SK-N-MC (cell line): ENCODE measurements at regions not wholly inside any gene's neighbourhood (a gene's known extent, or its start where the extent isn't known, plus 50 kb on each side); places are given as distances from the start of the nearest gene placed in this dataset.
A peak's percentile ranks its signal among the peaks of the same experiment; 100 is the strongest.

Experiments used
- DNase-seq: peaks from one replicate; pipeline ENCODE4 v3.0.0-alpha.2; 2011; ENCODE audit warnings: low read depth, low spot score
- H3K27ac ChIP-seq: fragments of 200-600 bp; sonication (generic); 2 replicates; pipeline ENCODE4 v1.5.1; 2016; ENCODE audit warnings: mixed run types
- H3K36me3 ChIP-seq: fragments of 200-600 bp; sonication (generic); 2 replicates; pipeline ENCODE4 v1.6.1; 2017; ENCODE audit warnings: antibody characterized with exemption, low read length, mixed read lengths; ENCODE audit not compliant: insufficient read depth
- H3K4me3 ChIP-seq: fragments of 200-600 bp; sonication (generic); 2 replicates; pipeline ENCODE4 v1.5.1; 2016
- H3K9ac ChIP-seq: fragments of 200-600 bp; sonication (generic); 2 replicates; pipeline ENCODE4 v1.8.0; 2017; ENCODE audit warnings: mixed run types, mixed read lengths; ENCODE audit not compliant: insufficient read length
- H3K9me3 ChIP-seq: fragments of 200-600 bp; sonication (generic); 2 replicates; pipeline ENCODE4 v1.6.1; 2017; ENCODE audit warnings: low read depth, mild to moderate bottlenecking, antibody characterized with exemption, low read length, moderate library complexity, mixed read lengths
- EZH2 ChIP-seq: fragments of 200-600 bp; sonication (generic); IDR thresholded peaks from one replicate; pipeline ENCODE4 v1.6.1; 2017; ENCODE audit warnings: antibody characterized with exemption
- FOXP2 ChIP-seq: optimal IDR thresholded peaks from 2 replicates; pipeline ENCODE3; 2011; ENCODE audit warnings: mild to moderate bottlenecking, moderate library complexity; ENCODE audit not compliant: insufficient read depth; ENCODE audit errors: extremely low read length, control extremely low read depth
- POLR2AphosphoS5 ChIP-seq: IDR thresholded peaks from 2 replicates; pipeline ENCODE4 v1.6.1; 2012; ENCODE audit warnings: mild to moderate bottlenecking, low read depth, low read length, borderline replicate concordance

DNA sequence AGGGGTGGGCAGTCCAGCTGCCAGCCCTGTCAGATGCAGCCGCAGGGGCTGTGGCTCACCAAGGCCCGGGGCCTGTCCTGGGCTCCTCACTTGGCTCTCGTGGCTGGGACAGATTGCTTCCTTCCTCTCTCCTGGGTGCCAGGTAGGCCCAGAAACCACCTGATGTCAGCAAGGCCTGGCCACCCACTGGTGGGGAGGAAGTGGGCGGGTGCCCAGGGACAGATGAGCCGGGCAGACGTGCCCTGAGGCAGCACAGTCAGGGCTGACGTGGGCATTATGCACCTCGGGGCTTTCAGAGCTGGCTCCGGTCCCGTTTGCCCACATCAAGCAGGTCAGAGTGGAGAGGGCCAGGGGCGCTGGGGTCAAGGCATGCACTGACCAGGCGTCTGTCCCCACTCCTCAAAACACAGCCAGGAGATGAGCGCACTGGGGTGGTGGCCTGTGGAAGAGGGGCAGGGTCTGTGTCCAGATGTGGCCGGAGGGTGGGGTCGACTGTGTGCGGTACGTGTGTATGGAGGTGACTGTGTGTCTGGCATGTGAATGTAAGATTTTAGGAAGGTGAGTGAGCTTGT lies 133.2 kb upstream of the PTPN1 start:
- no peak overlapping the region for H3K4me3 ChIP-seq
- no peak overlapping the region for H3K9ac ChIP-seq
- H3K9me3 ChIP-seq: no peaks in the 10 kb centered on the region
- DNase-seq: no peak
- H3K27ac ChIP-seq: no peak overlapping the region
- TF ChIP-seq FOXP2: no peak
- no peak for TF ChIP-seq EZH2
- TF ChIP-seq POLR2AphosphoS5: no peak
- no peaks in the 10 kb centered on the region for H3K36me3 ChIP-seq

GRCh38 chr20:50378170-50379000 lies 131.8 kb upstream of the PTPN1 start:
- Histone ChIP-seq H3K4me3 (peak overlapping the region; percentile 69), H3K27ac (no peak overlapping the region), H3K36me3 (no peaks in the 10 kb centered on the region), H3K9ac (no peak overlapping the region), H3K9me3 (no peaks in the 10 kb centered on the region)
- no peak for TF ChIP-seq POLR2AphosphoS5
- TF ChIP-seq FOXP2: no peak
- TF ChIP-seq EZH2: no peak
- no peak for DNase-seq

GRCh38 chr20:50379049-50379990 lies 130.9 kb upstream of the PTPN1 start:
- DNase-seq: peak; percentile 63
- no peak overlapping the region for H3K9ac ChIP-seq
- H3K9me3 ChIP-seq: no peaks in the 10 kb centered on the region
- no peak overlapping the region for H3K27ac ChIP-seq
- TF ChIP-seq FOXP2: no peak
- no peak for TF ChIP-seq EZH2
- TF ChIP-seq POLR2AphosphoS5: peak; percentile 70
- H3K36me3 ChIP-seq: no peaks in the 10 kb centered on the region
- H3K4me3 ChIP-seq: peak overlapping the region; percentile 69

DNA sequence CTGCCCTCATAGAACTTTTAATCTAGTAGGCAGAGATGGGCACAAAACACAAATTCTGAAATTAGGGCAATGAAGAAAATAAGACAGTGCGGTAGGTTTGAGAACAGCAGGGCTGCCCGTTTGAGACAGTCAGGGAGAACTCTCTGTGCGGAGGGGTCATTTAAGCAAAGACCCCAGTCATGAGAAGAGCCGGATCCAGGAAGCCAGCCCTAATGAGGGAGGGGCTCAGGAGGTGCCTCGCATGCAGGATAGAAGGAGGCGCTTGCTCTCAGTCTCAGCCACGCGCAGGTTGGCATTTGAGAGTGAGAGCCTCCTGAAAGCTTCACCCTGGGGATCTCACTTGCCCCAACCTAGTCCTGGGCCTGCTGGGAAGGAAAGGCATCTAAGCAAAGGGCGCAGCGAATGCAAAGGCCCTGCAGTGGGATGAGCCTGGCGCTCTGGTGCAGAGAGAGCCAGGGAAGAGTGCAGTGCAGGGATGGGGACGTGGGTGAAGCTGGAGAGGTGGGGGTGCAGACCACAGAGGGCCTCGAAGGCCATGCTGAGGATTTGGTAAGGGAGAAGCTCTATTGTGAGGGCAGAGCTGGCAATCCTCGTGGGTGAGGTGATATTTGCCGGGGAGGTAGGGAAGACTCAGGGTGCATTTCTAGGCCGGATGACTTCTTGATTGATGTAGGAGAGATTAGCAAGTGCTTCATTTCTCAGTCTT lies 130.0 kb upstream of the PTPN1 start:
- DNase-seq: no peak
- H3K36me3 ChIP-seq: no peaks in the 10 kb centered on the region
- no peak overlapping the region for H3K4me3 ChIP-seq
- no peak overlapping the region for H3K27ac ChIP-seq
- H3K9ac ChIP-seq: no peak overlapping the region
- no peak for TF ChIP-seq POLR2AphosphoS5
- no peak for TF ChIP-seq FOXP2
- no peak for TF ChIP-seq EZH2
- H3K9me3 ChIP-seq: no peaks in the 10 kb centered on the region

- no peaks in the 10 kb centered on the region for H3K9me3 ChIP-seq
- H3K4me3 ChIP-seq: no peak overlapping the region
- no peaks in the 10 kb centered on the region for H3K36me3 ChIP-seq
- H3K27ac ChIP-seq: no peak overlapping the region
- no peak for DNase-seq
- TF ChIP-seq POLR2AphosphoS5: no peak
- TF ChIP-seq FOXP2: no peak
- TF ChIP-seq EZH2: no peak
- no peak overlapping the region for H3K9ac ChIP-seq
Measured at GRCh38 chr20:50380697-50381040, 129.5 kb upstream of the PTPN1 start.

DNA sequence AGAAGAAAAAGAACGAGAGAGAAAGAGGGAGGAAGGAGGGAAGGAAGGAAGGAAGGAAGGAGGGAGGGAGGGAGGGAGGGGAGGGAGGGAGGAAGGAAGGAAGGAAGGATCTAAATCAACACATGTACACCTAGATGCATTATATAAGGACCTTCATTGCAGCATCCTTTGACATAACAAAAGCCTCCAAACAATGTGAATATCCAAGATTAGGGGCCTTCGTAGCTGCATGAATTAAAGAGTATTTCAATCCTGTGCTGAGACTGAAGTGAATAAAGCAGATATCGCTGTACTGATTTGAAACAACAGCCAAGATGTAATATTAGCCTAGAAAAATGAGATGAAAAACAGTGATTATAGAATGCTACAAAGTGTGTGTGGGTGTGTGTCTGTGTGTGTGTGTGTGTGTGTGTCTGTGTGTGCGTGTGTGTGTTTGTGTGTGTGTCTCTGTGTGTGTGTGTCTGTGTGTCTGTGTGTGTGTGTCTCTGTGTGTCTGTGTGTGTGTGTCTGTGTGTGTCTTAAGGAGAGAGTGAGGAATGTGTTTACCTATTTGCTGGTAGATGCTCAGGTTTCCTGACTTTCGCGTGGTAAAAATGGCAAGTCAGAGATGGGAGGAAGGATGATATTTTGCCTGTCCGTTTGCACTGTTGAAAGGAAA lies 129.0 kb upstream of the PTPN1 start:
- no peak for DNase-seq
- H3K9ac ChIP-seq: no peak overlapping the region
- no peak overlapping the region for H3K4me3 ChIP-seq
- TF ChIP-seq EZH2 (no peak), POLR2AphosphoS5 (no peak), FOXP2 (no peak)
- H3K27ac ChIP-seq: no peak overlapping the region
- H3K9me3 ChIP-seq: no peaks in the 10 kb centered on the region
- H3K36me3 ChIP-seq: no peaks in the 10 kb centered on the region

DNA sequence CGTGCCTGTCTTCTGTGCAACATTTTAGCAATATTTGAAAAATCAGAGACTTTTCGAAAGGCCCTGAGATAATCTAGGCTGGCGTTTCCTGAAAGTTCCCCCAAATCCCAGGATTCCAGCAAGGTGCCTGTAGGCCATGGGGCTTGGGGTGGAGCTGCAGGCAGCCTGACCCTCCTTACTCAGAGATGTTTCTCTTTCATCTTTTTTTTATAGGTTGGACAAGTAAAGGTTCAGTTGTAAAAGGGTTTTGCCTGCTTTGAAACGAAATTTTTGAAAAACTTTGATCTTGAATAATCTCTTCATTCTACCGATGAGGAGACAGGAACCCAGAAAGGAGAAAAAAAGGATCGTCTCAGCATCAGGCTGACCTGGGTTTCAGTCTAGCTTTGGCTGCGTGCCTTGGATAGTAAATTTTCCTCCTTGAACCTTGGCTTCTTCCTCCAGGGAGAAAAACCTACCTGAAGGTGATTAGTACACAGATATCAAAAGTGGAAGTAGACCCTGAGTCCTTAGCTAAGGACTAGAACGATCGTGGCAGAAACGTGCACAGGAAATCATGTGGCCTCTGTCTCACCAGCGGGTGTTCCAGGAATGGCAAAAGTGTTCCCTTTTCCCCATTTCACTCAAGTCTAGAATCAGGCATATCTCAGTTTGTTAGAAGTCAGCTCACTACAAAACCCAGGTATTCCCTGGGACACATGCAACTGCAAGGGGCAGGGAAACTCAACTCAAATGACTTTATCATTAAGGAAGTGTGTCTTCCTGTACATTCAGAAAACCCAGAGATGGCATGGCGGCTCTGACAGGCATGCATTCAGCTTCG lies 128.2 kb upstream of the PTPN1 start:
- Histone ChIP-seq H3K9me3 (no peaks in the 10 kb centered on the region), H3K9ac (no peak overlapping the region), H3K4me3 (no peak overlapping the region), H3K36me3 (no peaks in the 10 kb centered on the region), H3K27ac (no peak overlapping the region)
- TF ChIP-seq FOXP2 (no peak), POLR2AphosphoS5 (no peak), EZH2 (no peak)
- no peak for DNase-seq
